Effector memory CD8-positive, alpha-beta T cell (primary cell): ENCODE measurements at regions not wholly inside any gene's neighbourhood (a gene's known extent, or its start where the extent isn't known, plus 50 kb on each side); places are given as distances from the start of the nearest gene placed in this dataset.
"Not testable (repeated sequence)": the region's sequence is repeated elsewhere in the genome, so short reads cannot be mapped to it uniquely, and the experiment has no call there.

ENCODE experiments used
- ATAC-seq: fragments of 150-1000 bp; cut with Tn5 transposase; replicated peaks from 2 replicates; pipeline ENCODE4 v1.10.0; 2021; ENCODE audit warnings: mild to moderate bottlenecking, moderate library complexity
- DNase-seq, 3 experiments: peaks; one replicate each; pipeline ENCODE4 v3.0.0; 2021
- H3K27ac Mint-ChIP-seq, 2 donors: one replicate each; pipeline ENCODE4 v1.8.0; 2022; ENCODE audit warnings: mild to moderate bottlenecking in 2 of 2, mixed read lengths in 2 of 2, moderate library complexity in 2 of 2
- H3K27me3 Mint-ChIP-seq, 2 donors: one replicate each; pipeline ENCODE4 v1.8.0; 2022; ENCODE audit warnings: mixed read lengths in 2 of 2
- H3K36me3 Mint-ChIP-seq: one replicate; pipeline ENCODE4 v1.8.0; 2022; ENCODE audit warnings: mild to moderate bottlenecking, moderate library complexity, mixed read lengths; ENCODE audit not compliant: insufficient read depth
- H3K4me1 Mint-ChIP-seq, 2 donors: one replicate each; pipeline ENCODE4 v1.8.0; 2022; ENCODE audit warnings: low read depth in 2 of 2, mixed read lengths in 2 of 2
- H3K4me3 Mint-ChIP-seq, 2 donors: one replicate each; pipeline ENCODE4 v1.8.0; 2022; ENCODE audit warnings: mild to moderate bottlenecking in 2 of 2, mixed read lengths in 2 of 2, moderate library complexity in 2 of 2
- H3K9me3 Mint-ChIP-seq, 2 donors: one replicate each; pipeline ENCODE4 v1.8.0; 2022; ENCODE audit warnings: mixed read lengths in 2 of 2

GRCh38 chrX:109089359-109089758 lies 353.0 kb upstream of the IRS4 start:
- DNase-seq, result no peak
- Mint-ChIP-seq H3K27ac (no peak overlapping the region), H3K4me1 (no peaks in the 10 kb centered on the region), H3K4me3 (no peak overlapping the region), H3K9me3 (peaks cover 9 to 21% of the 10 kb centered on the region in 2 donors), H3K27me3 (no peaks in the 10 kb centered on the region), H3K36me3 (peaks cover 2% of the 10 kb centered on the region)
- no peak for ATAC-seq

- Mint-ChIP-seq H3K27ac (no peak overlapping the region), H3K27me3 (no peaks in the 10 kb centered on the region), H3K9me3 (peaks cover 0 to 2% of the 10 kb centered on the region in 2 donors), H3K4me3 (no peak overlapping the region), H3K36me3 (no peaks in the 10 kb centered on the region), H3K4me1 (no peaks in the 10 kb centered on the region)
- DNase-seq (no peak), ATAC-seq (no peak)
These were observed 341.4 kb upstream of the IRS4 start for GRCh38 chrX:109077788-109078187.

- not testable (repeated sequence) for H3K27me3 Mint-ChIP-seq, H3K27ac Mint-ChIP-seq, H3K36me3 Mint-ChIP-seq, DNase-seq, ATAC-seq, H3K9me3 Mint-ChIP-seq, H3K4me1 Mint-ChIP-seq, H3K4me3 Mint-ChIP-seq
These were observed 317.8 kb upstream of the IRS4 start for GRCh38 chrX:109054181-109054581.

GRCh38 chrX:109049903-109050302 lies 313.5 kb upstream of the IRS4 start:
- Mint-ChIP-seq H3K27ac (no peak overlapping the region), H3K27me3 (no peaks in the 10 kb centered on the region), H3K4me3 (no peak overlapping the region), H3K9me3 (peaks cover 2 to 5% of the 10 kb centered on the region in 2 donors), H3K4me1 (no peaks in the 10 kb centered on the region), H3K36me3 (no peaks in the 10 kb centered on the region)
- no peak for DNase-seq
- ATAC-seq, result no peak

- ATAC-seq (no peak), DNase-seq (no peak)
- Mint-ChIP-seq H3K9me3 (peaks cover 2 to 5% of the 10 kb centered on the region in 2 donors), H3K36me3 (no peaks in the 10 kb centered on the region), H3K27me3 (no peaks in the 10 kb centered on the region), H3K27ac (no peak overlapping the region), H3K4me3 (no peak overlapping the region), H3K4me1 (no peaks in the 10 kb centered on the region)
These were observed 313.1 kb upstream of the IRS4 start for GRCh38 chrX:109049416-109049815.

DNA sequence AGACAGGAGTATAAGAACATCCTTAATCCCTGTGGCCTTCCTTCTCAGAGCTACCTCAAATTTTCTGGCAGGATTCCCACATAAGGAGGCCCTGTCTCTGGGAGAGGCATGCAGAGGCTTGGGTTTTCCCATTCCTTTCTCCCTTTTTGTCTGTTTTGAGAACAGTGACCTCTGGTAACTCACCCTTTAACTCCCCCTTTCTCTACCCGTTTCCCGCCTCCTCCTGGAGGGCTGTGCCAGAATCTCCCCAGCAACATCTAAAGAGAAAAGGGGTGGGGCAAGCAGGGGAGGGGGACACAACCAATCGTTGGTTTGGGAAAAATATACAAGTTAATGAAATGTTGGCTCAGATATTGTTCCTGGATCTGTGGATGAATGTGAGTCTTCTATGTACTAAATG lies 303.7 kb upstream of the IRS4 start:
- no peak overlapping the region for H3K4me3 Mint-ChIP-seq
- DNase-seq, result no peak
- H3K27me3 Mint-ChIP-seq, result no peaks in the 10 kb centered on the region
- ATAC-seq, result no peak
- H3K4me1 Mint-ChIP-seq, result no peaks in the 10 kb centered on the region
- peaks cover 0 to 4% of the 10 kb centered on the region in 2 donors for H3K9me3 Mint-ChIP-seq
- H3K27ac Mint-ChIP-seq, result no peak overlapping the region
- H3K36me3 Mint-ChIP-seq, result no peaks in the 10 kb centered on the region

DNA sequence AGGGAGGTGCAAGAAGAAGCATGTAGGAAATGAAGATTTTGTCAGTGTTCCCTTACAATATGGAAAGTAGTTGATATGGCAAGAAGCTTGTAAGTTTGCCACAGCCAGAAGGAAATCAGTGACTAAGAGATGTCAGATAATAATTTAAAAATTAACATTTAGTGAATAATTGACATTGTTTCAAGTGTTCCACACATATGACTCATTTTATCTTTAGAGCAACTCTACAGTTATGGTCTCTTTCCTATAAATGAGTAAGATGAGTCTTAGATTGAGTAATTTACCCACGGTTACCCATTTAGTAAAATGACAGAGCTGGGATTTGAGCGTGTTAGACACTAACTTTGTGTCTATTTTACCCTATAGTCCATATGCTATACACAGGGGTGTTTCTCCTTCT lies 300.3 kb upstream of the IRS4 start:
- no peak overlapping the region for H3K27ac Mint-ChIP-seq
- no peak overlapping the region for H3K4me3 Mint-ChIP-seq
- no peak for DNase-seq
- H3K36me3 Mint-ChIP-seq, result no peaks in the 10 kb centered on the region
- ATAC-seq, result no peak
- no peaks in the 10 kb centered on the region for H3K27me3 Mint-ChIP-seq
- peaks cover 0 to 4% of the 10 kb centered on the region in 2 donors for H3K9me3 Mint-ChIP-seq
- H3K4me1 Mint-ChIP-seq, result no peaks in the 10 kb centered on the region

- ATAC-seq (no peak), DNase-seq (no peak)
- Mint-ChIP-seq H3K4me3 (no peak overlapping the region), H3K27ac (peak overlapping the region in 1 of 2 donors; percentile 3), H3K36me3 (no peaks in the 10 kb centered on the region), H3K27me3 (no peaks in the 10 kb centered on the region), H3K4me1 (no peaks in the 10 kb centered on the region), H3K9me3 (peaks cover 0 to 4% of the 10 kb centered on the region in 2 donors)
These were observed 257.5 kb upstream of the IRS4 start for GRCh38 chrX:108993909-108994308.

GRCh38 chrX:108972899-108973298 lies 236.5 kb upstream of the IRS4 start:
- not testable (repeated sequence) for H3K36me3 Mint-ChIP-seq, DNase-seq, ATAC-seq, H3K4me3 Mint-ChIP-seq, H3K4me1 Mint-ChIP-seq, H3K9me3 Mint-ChIP-seq, H3K27me3 Mint-ChIP-seq, H3K27ac Mint-ChIP-seq

DNA sequence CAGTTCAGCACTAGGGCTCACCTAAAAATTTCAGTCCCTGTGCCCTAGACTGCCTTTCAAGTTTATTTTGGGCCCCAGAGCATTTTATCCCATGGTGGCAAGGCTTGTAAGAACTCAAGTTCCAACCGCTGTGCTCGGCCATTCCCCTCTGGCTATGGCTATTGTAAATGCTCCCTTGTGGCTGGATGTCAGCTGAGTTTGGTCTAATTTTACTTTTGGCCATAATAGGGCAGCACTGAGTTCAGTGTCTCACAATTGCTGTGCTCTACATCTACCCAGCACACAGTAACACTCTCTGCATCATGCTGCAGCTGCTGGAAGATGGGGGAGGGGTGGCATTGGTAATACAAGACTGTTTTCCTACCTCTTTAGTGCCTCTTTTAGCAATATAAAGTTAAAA lies 210.8 kb upstream of the IRS4 start:
- Mint-ChIP-seq H3K4me1 (no peaks in the 10 kb centered on the region), H3K27me3 (no peaks in the 10 kb centered on the region), H3K4me3 (no peak overlapping the region), H3K36me3 (peaks cover 3% of the 10 kb centered on the region), H3K9me3 (no peaks in the 10 kb centered on the region), H3K27ac (no peak overlapping the region)
- no peak for ATAC-seq
- no peak for DNase-seq

DNA sequence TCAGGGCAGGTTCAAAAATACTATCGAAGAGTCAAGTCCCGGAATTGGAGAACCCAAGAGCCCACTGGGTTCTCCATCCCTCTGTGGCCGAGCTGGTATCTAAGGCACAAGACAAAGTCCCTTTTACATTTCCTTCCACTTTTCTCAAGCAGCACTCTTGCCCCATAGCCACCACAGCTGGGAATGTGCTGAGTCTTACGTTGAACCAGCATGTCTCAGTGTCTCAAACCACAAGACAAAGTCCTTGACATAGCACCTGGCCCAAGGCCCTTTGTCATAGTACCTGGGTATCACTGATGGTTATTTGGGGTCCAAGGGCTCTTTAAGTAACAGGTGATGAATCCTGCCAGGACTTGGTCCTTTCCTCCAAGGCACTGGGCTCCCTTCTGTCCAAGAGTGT lies 210.2 kb upstream of the IRS4 start:
- Mint-ChIP-seq H3K27ac (no peak overlapping the region), H3K4me1 (no peaks in the 10 kb centered on the region), H3K27me3 (no peaks in the 10 kb centered on the region), H3K36me3 (peaks cover 3% of the 10 kb centered on the region), H3K4me3 (no peak overlapping the region), H3K9me3 (peaks cover 0 to 2% of the 10 kb centered on the region in 2 donors)
- ATAC-seq (no peak), DNase-seq (no peak)

DNA sequence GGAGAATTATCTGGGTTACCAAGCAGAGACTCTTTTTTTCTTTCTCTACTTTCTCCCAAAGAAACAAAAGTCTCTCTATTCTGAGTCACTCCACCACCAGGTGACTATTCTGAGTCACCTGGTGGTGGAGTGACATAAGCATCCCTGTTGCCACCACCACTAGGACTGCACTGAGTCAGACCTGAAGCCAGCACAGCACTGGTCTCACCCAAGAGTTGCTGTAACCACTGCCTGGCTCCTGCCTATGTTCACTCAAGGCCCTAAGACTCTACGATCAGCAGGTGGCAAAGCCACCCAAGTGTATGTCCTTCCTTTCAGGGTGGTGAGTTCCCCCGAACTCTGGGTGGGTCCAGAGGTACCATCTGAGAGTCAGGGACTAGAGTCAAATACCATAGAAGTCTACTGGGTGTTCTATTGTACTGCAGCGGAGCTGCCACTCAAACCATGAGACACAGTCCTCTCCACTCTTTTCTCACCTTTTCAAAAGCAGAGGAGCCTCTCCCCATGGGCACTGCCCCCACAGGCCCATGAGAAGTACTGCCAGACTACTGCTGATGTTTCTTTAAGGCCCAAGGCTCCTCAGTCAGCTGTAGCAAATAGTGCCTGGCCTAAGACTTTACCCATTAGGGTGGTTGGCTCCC lies 209.6 kb upstream of the IRS4 start:
- Mint-ChIP-seq H3K4me1 (no peaks in the 10 kb centered on the region), H3K27me3 (no peaks in the 10 kb centered on the region), H3K9me3 (peaks cover 0 to 7% of the 10 kb centered on the region in 2 donors), H3K4me3 (no peak overlapping the region), H3K36me3 (peaks cover 3% of the 10 kb centered on the region), H3K27ac (no peak overlapping the region)
- DNase-seq (no peak), ATAC-seq (no peak)

DNA sequence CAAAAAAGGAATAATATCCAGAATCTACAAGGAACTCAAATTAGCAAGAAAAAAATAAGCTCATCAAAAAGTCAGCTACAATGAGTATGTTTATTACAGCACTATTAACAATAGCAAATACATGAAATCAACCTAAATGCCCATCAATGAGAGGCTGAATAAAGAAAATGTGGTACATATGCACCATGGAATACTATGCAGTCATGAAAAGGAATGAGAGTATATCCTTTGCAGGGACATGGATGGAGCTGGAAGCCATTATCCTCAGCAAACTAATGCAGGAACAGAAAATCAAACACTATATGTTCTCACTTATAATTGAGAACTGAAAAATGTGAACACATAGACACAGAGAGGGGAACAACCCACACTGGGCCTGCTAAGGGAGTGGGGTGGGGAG lies 178.4 kb upstream of the IRS4 start:
- H3K4me1 Mint-ChIP-seq, result no peaks in the 10 kb centered on the region
- ATAC-seq, result no peak
- no peaks in the 10 kb centered on the region for H3K9me3 Mint-ChIP-seq
- no peaks in the 10 kb centered on the region for H3K36me3 Mint-ChIP-seq
- no peak overlapping the region for H3K4me3 Mint-ChIP-seq
- DNase-seq, result no peak
- H3K27ac Mint-ChIP-seq, result no peak overlapping the region
- no peaks in the 10 kb centered on the region for H3K27me3 Mint-ChIP-seq

GRCh38 chrX:108903831-108904230 lies 167.5 kb upstream of the IRS4 start:
- not testable (repeated sequence) for H3K4me3 Mint-ChIP-seq, DNase-seq, H3K4me1 Mint-ChIP-seq, H3K9me3 Mint-ChIP-seq, H3K27me3 Mint-ChIP-seq, H3K36me3 Mint-ChIP-seq, ATAC-seq, H3K27ac Mint-ChIP-seq

- no peak for ATAC-seq
- no peak for DNase-seq
- Mint-ChIP-seq H3K27me3 (no peaks in the 10 kb centered on the region), H3K36me3 (no peaks in the 10 kb centered on the region), H3K9me3 (peaks cover 0 to 5% of the 10 kb centered on the region in 2 donors), H3K4me3 (no peak overlapping the region), H3K4me1 (no peaks in the 10 kb centered on the region), H3K27ac (no peak overlapping the region)
These were observed 164.0 kb upstream of the IRS4 start for GRCh38 chrX:108900333-108900732.
